ENCODE measurements at regions not wholly inside any gene's neighbourhood (a gene's known extent, or its start where the extent isn't known, plus 50 kb on each side); places are given as distances from the start of the nearest gene placed in this dataset.

- DNase-seq, result no peak
Observed at GRCh38 chr11:112542479-112542878, 281.8 kb upstream of the PLET1 start.

- DNase-seq, result no peak
Observed at GRCh38 chr11:112543390-112543789, 282.7 kb upstream of the PLET1 start.

- DNase-seq, result no peak
Observed at GRCh38 chr11:112548641-112549040, 288.0 kb upstream of the PLET1 start.

- DNase-seq, result no peak
Observed at GRCh38 chr11:112553205-112553731, 292.6 kb upstream of the PLET1 start.

GRCh38 chr11:112554586-112554985 is 293.9 kb upstream of the PLET1 start:
- no peak for DNase-seq

GRCh38 chr11:112555491-112556364 is 295.1 kb upstream of the PLET1 start:
- DNase-seq, result peak; percentile 25

- peak; percentile 61 for DNase-seq
Observed at GRCh38 chr11:112558691-112559090, 298.0 kb upstream of the PLET1 start.

- DNase-seq, result no peak
Observed at GRCh38 chr11:112563808-112564207, 303.1 kb upstream of the PLET1 start.

GRCh38 chr11:112564228-112564955 is 303.7 kb upstream of the PLET1 start:
- DNase-seq, result peak; percentile 8

GRCh38 chr11:112565551-112565950 is 304.9 kb upstream of the PLET1 start:
- no peak for DNase-seq

GRCh38 chr11:112566124-112566523 is 305.5 kb upstream of the PLET1 start:
- DNase-seq, result no peak

- no peak for DNase-seq
Observed at GRCh38 chr11:112570333-112570732, 309.7 kb upstream of the PLET1 start.

- no peak for DNase-seq
Observed at GRCh38 chr11:112579282-112579681, 318.6 kb upstream of the PLET1 start.

GRCh38 chr11:112580864-112581263 is 320.2 kb upstream of the PLET1 start:
- DNase-seq, result no peak

GRCh38 chr11:112581747-112582146 is 321.1 kb upstream of the PLET1 start:
- DNase-seq, result no peak

- DNase-seq, result no peak
Observed at GRCh38 chr11:112582366-112582765, 321.7 kb upstream of the PLET1 start.

GRCh38 chr11:112583261-112583893 is 322.7 kb upstream of the PLET1 start:
- DNase-seq, result no peak

GRCh38 chr11:112584672-112585071 is 324.0 kb upstream of the PLET1 start:
- DNase-seq, result no peak

- DNase-seq, result no peak
Observed at GRCh38 chr11:112587664-112588063, 327.0 kb upstream of the PLET1 start.

GRCh38 chr11:112588252-112588694 is 327.6 kb upstream of the PLET1 start:
- DNase-seq, result peak; percentile 90

GRCh38 chr11:112589155-112589554 is 328.5 kb upstream of the PLET1 start:
- peak; percentile 39 for DNase-seq

GRCh38 chr11:112590764-112591163 is 330.1 kb upstream of the PLET1 start:
- DNase-seq, result peak; percentile 35

GRCh38 chr11:112593440-112593839 is 332.8 kb upstream of the PLET1 start:
- no peak for DNase-seq
